Activated naive CD4-positive, alpha-beta T cell treated with anti-CD3 and anti-CD28 coated beads for 36 hours (primary cell): ENCODE measurements at regions not wholly inside any gene's neighbourhood (a gene's known extent, or its start where the extent isn't known, plus 50 kb on each side); places are given as distances from the start of the nearest gene placed in this dataset.
"Not testable (repeated sequence)": the region's sequence is repeated elsewhere in the genome, so short reads cannot be mapped to it uniquely, and the experiment has no call there.

Experiments used
- CTCF ChIA-PET: fragments of 350-600 bp; sonication (Branson Sonifier 250); formaldehyde crosslinking; loops from one replicate; lab custom pipeline; 2021; ENCODE audit warnings: antibody characterized with exemption; lab: Charles Lee
- DNase-seq: peaks from one replicate; pipeline ENCODE4 v3.0.0-alpha.2; 2020
- H3K27ac Mint-ChIP-seq: one replicate; pipeline ENCODE4 v1.8.0; 2021; ENCODE audit warnings: mild to moderate bottlenecking, mixed read lengths
- H3K27me3 Mint-ChIP-seq: one replicate; pipeline ENCODE4 v1.8.0; 2021; ENCODE audit warnings: low read depth, mixed read lengths
- H3K36me3 Mint-ChIP-seq: one replicate; pipeline ENCODE4 v1.8.0; 2021; ENCODE audit warnings: low read depth, mixed read lengths
- H3K4me1 Mint-ChIP-seq: one replicate; pipeline ENCODE4 v1.8.0; 2021; ENCODE audit warnings: low read depth, mixed read lengths
- H3K4me3 Mint-ChIP-seq: one replicate; pipeline ENCODE4 v1.8.0; 2021; ENCODE audit warnings: mild to moderate bottlenecking, moderate library complexity, mixed read lengths
- H3K9me3 Mint-ChIP-seq: one replicate; pipeline ENCODE4 v1.8.0; 2021; ENCODE audit warnings: mixed read lengths
- intact Hi-C: fragments of 100-400 bp; cut with micrococcal nuclease; formaldehyde crosslinking; loops from one replicate; pipeline ENCODE4 v1.15.1; 2023

DNA sequence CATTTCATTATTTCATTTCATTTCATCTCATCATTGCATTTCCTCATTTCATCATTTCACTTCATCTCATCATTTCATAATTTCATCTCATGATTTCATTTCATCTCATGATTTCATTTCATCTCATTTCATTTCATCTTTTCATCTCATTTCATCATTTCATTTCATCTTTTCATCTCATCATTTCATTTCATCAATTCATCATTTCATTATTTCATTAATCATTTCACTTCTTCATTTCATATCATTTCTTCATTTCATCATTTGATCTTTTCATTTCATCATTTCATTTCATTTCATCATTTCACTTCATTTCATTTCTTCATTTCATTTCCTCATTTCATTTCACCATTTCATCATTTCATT, 176.8 kb downstream of the ZNF92 start:
- CTCF ChIA-PET, intact Hi-C loops, DNase-seq, H3K9me3 Mint-ChIP-seq, H3K27ac Mint-ChIP-seq, H3K36me3 Mint-ChIP-seq, H3K4me3 Mint-ChIP-seq, H3K4me1 Mint-ChIP-seq, H3K27me3 Mint-ChIP-seq: not testable (repeated sequence)

DNA sequence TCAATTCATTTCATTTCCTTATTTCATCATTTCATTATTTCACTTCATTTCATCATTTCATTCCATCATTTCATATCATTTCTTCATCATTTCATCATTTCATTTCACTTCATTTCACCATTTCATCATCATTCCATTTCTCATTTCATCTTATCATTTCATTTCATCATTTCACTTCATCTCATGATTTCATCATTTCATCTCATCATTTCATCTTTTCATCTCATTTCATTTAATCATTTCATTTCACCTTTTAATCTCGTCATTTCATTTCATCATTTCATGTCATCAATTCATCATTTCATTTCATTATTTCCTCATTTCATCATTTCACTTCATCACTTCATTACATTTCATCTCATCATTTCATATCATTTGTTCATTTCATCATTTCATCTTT, 177.4 kb downstream of the ZNF92 start:
- DNase-seq, H3K4me3 Mint-ChIP-seq, H3K27ac Mint-ChIP-seq, CTCF ChIA-PET, H3K36me3 Mint-ChIP-seq, H3K27me3 Mint-ChIP-seq, intact Hi-C loops, H3K9me3 Mint-ChIP-seq, H3K4me1 Mint-ChIP-seq: not testable (repeated sequence)

- H3K36me3 Mint-ChIP-seq, H3K9me3 Mint-ChIP-seq, H3K4me3 Mint-ChIP-seq, H3K27ac Mint-ChIP-seq, intact Hi-C loops, H3K27me3 Mint-ChIP-seq, H3K4me1 Mint-ChIP-seq, DNase-seq, CTCF ChIA-PET: not testable (repeated sequence)
Observed at GRCh38 chr7:65554553-65555476, 181.2 kb downstream of the ZNF92 start.

- H3K36me3 Mint-ChIP-seq, H3K9me3 Mint-ChIP-seq, H3K27me3 Mint-ChIP-seq, H3K27ac Mint-ChIP-seq, H3K4me1 Mint-ChIP-seq, H3K4me3 Mint-ChIP-seq, DNase-seq, CTCF ChIA-PET, intact Hi-C loops: not testable (repeated sequence)
Observed at GRCh38 chr7:65558584-65558983, 184.9 kb downstream of the ZNF92 start.

- DNase-seq, H3K9me3 Mint-ChIP-seq, H3K36me3 Mint-ChIP-seq, H3K27ac Mint-ChIP-seq, intact Hi-C loops, H3K4me1 Mint-ChIP-seq, CTCF ChIA-PET, H3K4me3 Mint-ChIP-seq, H3K27me3 Mint-ChIP-seq: not testable (repeated sequence)
Observed at GRCh38 chr7:65561786-65562372, 188.2 kb downstream of the ZNF92 start.

- CTCF ChIA-PET, H3K27me3 Mint-ChIP-seq, H3K9me3 Mint-ChIP-seq, H3K4me3 Mint-ChIP-seq, intact Hi-C loops, H3K4me1 Mint-ChIP-seq, H3K36me3 Mint-ChIP-seq, H3K27ac Mint-ChIP-seq: not testable (repeated sequence)
- DNase-seq, result peak; percentile 4
Observed at GRCh38 chr7:65562522-65562921, 188.9 kb downstream of the ZNF92 start.

- CTCF ChIA-PET, H3K27me3 Mint-ChIP-seq, H3K9me3 Mint-ChIP-seq, H3K36me3 Mint-ChIP-seq, H3K4me1 Mint-ChIP-seq, intact Hi-C loops, H3K27ac Mint-ChIP-seq, H3K4me3 Mint-ChIP-seq, DNase-seq: not testable (repeated sequence)
Observed at GRCh38 chr7:65563333-65563732, 189.7 kb downstream of the ZNF92 start.

DNA sequence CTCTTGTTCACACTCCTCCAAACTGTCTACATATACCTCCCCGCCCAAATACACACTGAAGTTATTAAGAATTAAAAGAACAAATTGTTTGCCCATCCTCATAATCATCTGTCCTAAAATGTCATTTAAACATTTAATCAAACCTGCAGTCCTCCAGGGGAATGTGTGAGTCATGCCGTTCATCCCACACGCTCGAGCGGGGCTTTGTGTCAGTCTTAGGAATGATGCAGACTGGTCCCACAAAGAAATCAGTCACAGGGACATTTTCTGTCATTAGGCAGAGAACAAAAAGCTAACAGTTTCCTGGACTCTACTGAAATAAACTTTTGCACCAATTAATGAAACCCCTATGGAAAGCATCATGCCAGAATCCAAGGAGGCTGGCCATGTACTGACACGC, 194.6 kb downstream of the ZNF92 start:
- H3K36me3 Mint-ChIP-seq, intact Hi-C loops, H3K27ac Mint-ChIP-seq, H3K27me3 Mint-ChIP-seq, CTCF ChIA-PET, H3K9me3 Mint-ChIP-seq, H3K4me3 Mint-ChIP-seq, H3K4me1 Mint-ChIP-seq, DNase-seq: not testable (repeated sequence)

- DNase-seq, intact Hi-C loops, H3K9me3 Mint-ChIP-seq, H3K27me3 Mint-ChIP-seq, H3K4me3 Mint-ChIP-seq, H3K27ac Mint-ChIP-seq, H3K36me3 Mint-ChIP-seq, CTCF ChIA-PET, H3K4me1 Mint-ChIP-seq: not testable (repeated sequence)
Observed at GRCh38 chr7:65570990-65571389, 197.3 kb downstream of the ZNF92 start.

DNA sequence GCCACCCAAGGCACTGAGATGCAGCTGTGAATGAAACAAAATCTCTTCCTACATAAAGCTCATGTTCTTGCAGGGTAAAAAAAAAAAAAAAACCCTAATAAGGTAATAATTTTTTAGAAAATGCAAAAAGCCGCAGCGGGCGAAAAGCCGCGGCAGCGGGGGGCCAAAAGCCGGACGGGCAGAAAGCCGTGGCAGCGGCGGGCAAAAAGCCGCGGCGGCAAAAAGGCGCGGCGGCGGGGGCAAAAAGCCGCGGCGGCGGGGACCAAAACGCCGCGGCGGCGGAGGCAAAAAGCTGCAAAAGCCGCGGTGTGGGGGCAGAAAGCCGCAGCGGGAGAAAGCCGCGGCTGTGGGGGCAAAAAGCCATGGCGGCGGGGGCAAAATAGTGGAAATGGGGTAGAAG, 198.9 kb downstream of the ZNF92 start:
- intact Hi-C loops, H3K9me3 Mint-ChIP-seq, H3K27ac Mint-ChIP-seq, H3K27me3 Mint-ChIP-seq, CTCF ChIA-PET, H3K4me3 Mint-ChIP-seq, H3K36me3 Mint-ChIP-seq, H3K4me1 Mint-ChIP-seq: not testable (repeated sequence)
- DNase-seq, result peak; percentile 3

- H3K9me3 Mint-ChIP-seq, H3K4me1 Mint-ChIP-seq, H3K36me3 Mint-ChIP-seq, intact Hi-C loops, H3K4me3 Mint-ChIP-seq, CTCF ChIA-PET, DNase-seq, H3K27me3 Mint-ChIP-seq, H3K27ac Mint-ChIP-seq: not testable (repeated sequence)
Observed at GRCh38 chr7:65576370-65576769, 202.7 kb downstream of the ZNF92 start.

DNA sequence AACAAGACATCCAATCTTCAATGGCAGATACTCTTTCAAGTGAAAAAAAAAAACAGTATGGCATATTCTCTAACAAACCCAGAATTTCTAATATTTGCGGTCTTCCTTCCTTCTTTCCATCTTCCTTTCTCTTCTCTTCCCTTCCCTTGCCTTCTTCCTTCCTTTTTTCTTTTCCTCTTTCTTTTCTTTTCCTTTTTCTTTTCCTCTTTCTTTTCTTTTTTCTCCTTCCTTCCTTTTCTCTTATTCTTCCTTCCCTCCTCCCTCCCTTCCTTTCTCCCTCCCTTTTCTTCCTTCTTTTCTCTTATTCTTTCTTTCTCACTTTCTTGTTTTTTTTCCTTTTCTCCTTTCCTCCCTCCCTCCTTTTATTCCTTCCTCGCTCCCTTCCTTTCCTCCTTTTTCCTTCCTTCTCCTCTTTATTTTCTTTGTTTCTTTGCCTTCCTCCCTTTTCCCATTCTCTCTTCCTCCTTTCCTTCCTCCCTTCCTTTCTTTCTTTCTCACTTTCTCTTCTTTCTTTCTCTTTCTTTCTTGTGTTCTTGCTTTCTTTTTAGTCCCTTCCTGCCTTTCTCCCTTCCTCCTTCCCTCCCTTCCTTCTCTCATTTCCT, 209.0 kb downstream of the ZNF92 start:
- H3K4me3 Mint-ChIP-seq, H3K9me3 Mint-ChIP-seq, H3K36me3 Mint-ChIP-seq, H3K27me3 Mint-ChIP-seq, intact Hi-C loops, DNase-seq, CTCF ChIA-PET, H3K4me1 Mint-ChIP-seq, H3K27ac Mint-ChIP-seq: not testable (repeated sequence)

DNA sequence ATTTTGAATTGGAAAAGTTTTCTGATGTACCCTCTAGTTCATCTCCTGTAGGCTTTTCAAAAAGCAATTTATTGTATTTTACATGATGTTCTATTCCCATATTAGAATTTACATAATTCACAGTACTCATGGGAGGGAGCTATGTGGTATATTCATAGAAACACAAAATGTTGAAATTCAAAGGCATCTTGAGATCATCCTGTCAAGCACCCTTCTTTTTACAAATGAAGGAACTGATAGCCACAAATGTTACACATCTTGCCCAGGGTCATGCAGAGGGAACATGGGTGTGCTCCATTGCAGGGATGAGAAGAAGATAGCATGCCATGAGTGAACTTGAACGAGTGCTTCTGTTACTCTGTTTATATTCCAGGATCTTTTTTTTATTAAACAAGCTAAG, 228.8 kb downstream of the ZNF92 start:
- H3K36me3 Mint-ChIP-seq, CTCF ChIA-PET, DNase-seq, intact Hi-C loops, H3K27ac Mint-ChIP-seq, H3K9me3 Mint-ChIP-seq, H3K4me1 Mint-ChIP-seq, H3K4me3 Mint-ChIP-seq: not testable (repeated sequence)
- peaks cover 29% of the 10 kb centered on the region for H3K27me3 Mint-ChIP-seq
